Type B pancreatic cell (in vitro differentiated cells): ENCODE measurements at regions not wholly inside any gene's neighbourhood (a gene's known extent, or its start where the extent isn't known, plus 50 kb on each side); places are given as distances from the start of the nearest gene placed in this dataset.

Experiments
- DNase-seq: peaks from one replicate; pipeline ENCODE4 v3.0.0; 2021; ENCODE audit warnings: mixed read lengths; ENCODE audit not compliant: unreplicated experiment; ENCODE audit errors: extremely low spot score
- H3K27ac Mint-ChIP-seq: 2 replicates; pipeline ENCODE4 v1.8.0; 2021; ENCODE audit warnings: mild to moderate bottlenecking, mixed read lengths
- H3K27me3 Mint-ChIP-seq: 2 replicates; pipeline ENCODE4 v1.8.0; 2021; ENCODE audit warnings: mixed read lengths
- H3K36me3 Mint-ChIP-seq: 2 replicates; pipeline ENCODE4 v1.8.0; 2021; ENCODE audit warnings: mixed read lengths
- H3K4me1 Mint-ChIP-seq: one replicate; pipeline ENCODE4 v1.8.0; 2021; ENCODE audit warnings: mixed read lengths; ENCODE audit not compliant: unreplicated experiment
- H3K4me3 Mint-ChIP-seq: 2 replicates; pipeline ENCODE4 v1.8.0; 2021; ENCODE audit warnings: mild to moderate bottlenecking, mixed read lengths
- H3K9me3 Mint-ChIP-seq: 2 replicates; pipeline ENCODE4 v1.8.0; 2021; ENCODE audit warnings: mixed read lengths
- CTCF ChIP-seq: fragments of 200-600 bp; sonication (generic); conservative IDR thresholded peaks from 2 replicates; pipeline ENCODE4 v1.5.0; 2021; ENCODE audit warnings: antibody characterized with exemption, mild to moderate bottlenecking

- Mint-ChIP-seq H3K9me3 (peaks cover 17% of the 10 kb centered on the region), H3K27me3 (peaks cover 22% of the 10 kb centered on the region), H3K36me3 (no peaks in the 10 kb centered on the region), H3K4me3 (no peak overlapping the region), H3K27ac (no peak overlapping the region), H3K4me1 (peaks cover 5% of the 10 kb centered on the region)
- no peak for TF ChIP-seq CTCF
- no peak for DNase-seq
Measured at GRCh38 chr16:65422934-65423333, 301.1 kb upstream of the CDH11 start.

DNA sequence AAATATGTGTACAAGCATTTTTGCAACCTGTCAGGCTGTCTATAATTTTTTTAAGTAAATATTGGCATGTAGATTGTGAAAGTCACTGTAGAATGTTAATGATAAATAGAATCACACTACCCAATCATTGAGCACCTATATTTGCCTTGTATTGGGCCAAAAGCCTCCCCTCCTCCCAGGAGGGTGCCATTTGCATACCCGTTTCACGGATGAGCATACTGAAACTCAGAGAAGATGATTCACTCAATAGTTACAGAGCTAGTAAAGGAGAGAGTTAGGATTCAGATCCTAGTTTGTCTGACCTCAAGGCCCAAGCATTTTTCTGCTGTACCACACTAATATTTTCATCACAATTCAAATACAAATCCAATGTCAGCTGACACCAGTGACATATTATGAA is 299.7 kb upstream of the CDH11 start:
- Mint-ChIP-seq H3K9me3 (peaks cover 21% of the 10 kb centered on the region), H3K36me3 (no peaks in the 10 kb centered on the region), H3K27me3 (peaks cover 26% of the 10 kb centered on the region), H3K4me3 (no peak overlapping the region), H3K4me1 (peaks cover 10% of the 10 kb centered on the region), H3K27ac (no peak overlapping the region)
- DNase-seq = no peak
- TF ChIP-seq CTCF = no peak

GRCh38 chr16:65418435-65418834 is 296.6 kb upstream of the CDH11 start:
- H3K9me3 Mint-ChIP-seq = peaks cover 24% of the 10 kb centered on the region

GRCh38 chr16:65415460-65415859 is 293.6 kb upstream of the CDH11 start:
- H3K4me3 Mint-ChIP-seq = no peak overlapping the region
- peaks cover 17% of the 10 kb centered on the region for H3K4me1 Mint-ChIP-seq

More at GRCh38 chr16:65418435-65418834, 296.6 kb upstream of the CDH11 start:
- no peak for DNase-seq
- no peak for TF ChIP-seq CTCF
- H3K4me1 Mint-ChIP-seq = peaks cover 17% of the 10 kb centered on the region
- peaks cover 32% of the 10 kb centered on the region for H3K27me3 Mint-ChIP-seq
- no peaks in the 10 kb centered on the region for H3K36me3 Mint-ChIP-seq
- no peak overlapping the region for H3K4me3 Mint-ChIP-seq
- H3K27ac Mint-ChIP-seq = no peak overlapping the region

GRCh38 chr16:65414284-65414984 is 292.6 kb upstream of the CDH11 start:
- Mint-ChIP-seq H3K4me1 (peaks cover 17% of the 10 kb centered on the region), H3K36me3 (no peaks in the 10 kb centered on the region), H3K9me3 (peaks cover 18% of the 10 kb centered on the region), H3K27ac (no peak overlapping the region), H3K4me3 (no peak overlapping the region), H3K27me3 (peaks cover 32% of the 10 kb centered on the region)
- TF ChIP-seq CTCF = no peak
- DNase-seq = no peak

More at GRCh38 chr16:65415460-65415859, 293.6 kb upstream of the CDH11 start:
- TF ChIP-seq CTCF = no peak
- peaks cover 34% of the 10 kb centered on the region for H3K27me3 Mint-ChIP-seq
- DNase-seq = no peak
- no peak overlapping the region for H3K27ac Mint-ChIP-seq
- H3K36me3 Mint-ChIP-seq = no peaks in the 10 kb centered on the region
- peaks cover 21% of the 10 kb centered on the region for H3K9me3 Mint-ChIP-seq
